ENCODE measurements at regions not wholly inside any gene's neighbourhood (a gene's known extent, or its start where the extent isn't known, plus 50 kb on each side); places are given as distances from the start of the nearest gene placed in this dataset.
"Not testable (repeated sequence)": the region's sequence is repeated elsewhere in the genome, so short reads cannot be mapped to it uniquely, and the experiment has no call there.

DNA sequence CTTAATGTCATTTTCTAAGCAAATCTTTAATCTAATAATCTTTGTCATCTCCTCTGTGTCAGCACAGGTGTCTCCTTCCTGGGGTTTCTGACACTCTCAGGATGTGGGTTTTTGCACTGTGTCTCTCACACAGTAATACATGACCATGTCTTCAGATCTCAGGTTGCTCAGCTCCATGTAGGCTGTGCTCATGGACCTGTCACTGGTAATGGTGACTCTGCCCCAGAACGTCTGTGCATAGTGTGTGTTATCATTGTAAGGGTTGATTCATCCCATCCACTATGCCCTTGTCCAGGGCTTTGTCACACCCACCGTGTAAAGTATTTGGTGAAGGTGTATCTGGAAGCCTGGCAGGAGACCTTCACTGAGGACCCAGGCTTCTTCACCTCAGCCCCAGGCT, 506.1 kb downstream of the TP53TG3F start:
- H3K27ac ChIP-seq (ENCODE audit: low read depth in 1 of 3, low read length in 2 of 3); DNase-seq; H3K36me3 ChIP-seq (ENCODE audit: control insufficient read depth in 3 of 3, insufficient read depth in 2 of 3, low read depth in 1 of 3, low read length in 3 of 3); H3K9me3 ChIP-seq (ENCODE audit: control insufficient read depth in 2 of 2, insufficient read depth in 1 of 2, low read depth in 1 of 2, low read length in 1 of 2); H3K27me3 ChIP-seq (ENCODE audit: control insufficient read depth in 3 of 3, insufficient read depth in 3 of 3, low read length in 3 of 3); H3K4me1 ChIP-seq (ENCODE audit: control insufficient read depth in 3 of 3, insufficient read depth in 2 of 3, low read depth in 1 of 3, low read length in 2 of 3); FAIRE-seq; H3K4me3 ChIP-seq (ENCODE audit: low read depth in 1 of 3, low read length in 3 of 3): not testable (repeated sequence)
- no CpG with 5 or more reads among the region's 2 CpGs for WGBS, 3 donors

DNA sequence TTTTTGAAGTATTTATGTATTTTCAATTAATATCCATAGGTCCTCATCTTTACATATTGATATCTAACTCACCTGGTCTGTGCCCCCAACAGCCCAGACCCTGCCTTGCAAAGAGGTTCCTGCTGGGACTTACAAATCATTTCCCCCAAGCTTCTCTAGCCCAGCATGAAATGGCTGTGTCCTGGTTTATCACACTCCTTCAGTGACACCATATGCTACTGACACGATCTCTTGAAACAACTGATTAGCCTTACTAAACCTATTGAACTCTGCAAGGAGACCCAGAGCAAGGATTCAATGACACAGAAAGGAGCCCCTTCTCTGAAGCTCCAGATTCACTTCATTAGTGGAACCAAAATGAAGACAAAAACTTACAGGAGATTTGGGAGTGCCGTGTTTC, 507.4 kb downstream of the TP53TG3F start:
- not testable (repeated sequence) for DNase-seq; H3K9me3 ChIP-seq (ENCODE audit: control insufficient read depth in 2 of 2, insufficient read depth in 1 of 2, low read depth in 1 of 2, low read length in 1 of 2); H3K4me3 ChIP-seq (ENCODE audit: low read depth in 1 of 3, low read length in 3 of 3); H3K4me1 ChIP-seq (ENCODE audit: control insufficient read depth in 3 of 3, insufficient read depth in 2 of 3, low read depth in 1 of 3, low read length in 2 of 3); H3K27ac ChIP-seq (ENCODE audit: low read depth in 1 of 3, low read length in 2 of 3); FAIRE-seq; H3K36me3 ChIP-seq (ENCODE audit: control insufficient read depth in 3 of 3, insufficient read depth in 2 of 3, low read depth in 1 of 3, low read length in 3 of 3); H3K27me3 ChIP-seq (ENCODE audit: control insufficient read depth in 3 of 3, insufficient read depth in 3 of 3, low read length in 3 of 3)
- WGBS, 3 donors = 74 to 80% (median 74%) methylated on average over 1 of the region's 2 CpGs

DNA sequence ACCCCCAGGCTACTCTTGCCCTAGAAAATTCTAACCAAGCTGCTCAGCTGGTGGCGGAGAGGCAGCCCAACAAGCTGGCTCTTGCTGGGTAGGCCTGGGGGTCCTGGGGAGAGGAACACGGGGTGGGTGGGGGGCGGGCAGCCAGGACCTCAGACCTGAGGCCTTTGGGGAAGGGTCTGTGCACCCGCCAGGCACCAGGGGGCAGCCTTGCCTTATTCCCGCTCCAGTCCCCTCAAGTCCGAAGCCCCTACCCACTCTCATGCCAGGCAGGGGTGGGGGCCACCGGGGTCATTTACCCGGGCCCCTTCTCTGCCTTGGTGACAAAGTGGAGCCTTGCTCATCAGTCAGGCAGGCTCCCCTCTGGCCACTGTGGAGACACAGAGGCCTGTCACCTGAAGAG, 515.1 kb downstream of the TP53TG3F start:
- WGBS, 3 donors = no CpG with 5 or more reads among the region's 8 CpGs
- not testable (repeated sequence) for H3K9me3 ChIP-seq (ENCODE audit: control insufficient read depth in 2 of 2, insufficient read depth in 1 of 2, low read depth in 1 of 2, low read length in 1 of 2); H3K27ac ChIP-seq (ENCODE audit: low read depth in 1 of 3, low read length in 2 of 3); H3K36me3 ChIP-seq (ENCODE audit: control insufficient read depth in 3 of 3, insufficient read depth in 2 of 3, low read depth in 1 of 3, low read length in 3 of 3); H3K4me3 ChIP-seq (ENCODE audit: low read depth in 1 of 3, low read length in 3 of 3); H3K27me3 ChIP-seq (ENCODE audit: control insufficient read depth in 3 of 3, insufficient read depth in 3 of 3, low read length in 3 of 3); FAIRE-seq; H3K4me1 ChIP-seq (ENCODE audit: control insufficient read depth in 3 of 3, insufficient read depth in 2 of 3, low read depth in 1 of 3, low read length in 2 of 3); DNase-seq

DNA sequence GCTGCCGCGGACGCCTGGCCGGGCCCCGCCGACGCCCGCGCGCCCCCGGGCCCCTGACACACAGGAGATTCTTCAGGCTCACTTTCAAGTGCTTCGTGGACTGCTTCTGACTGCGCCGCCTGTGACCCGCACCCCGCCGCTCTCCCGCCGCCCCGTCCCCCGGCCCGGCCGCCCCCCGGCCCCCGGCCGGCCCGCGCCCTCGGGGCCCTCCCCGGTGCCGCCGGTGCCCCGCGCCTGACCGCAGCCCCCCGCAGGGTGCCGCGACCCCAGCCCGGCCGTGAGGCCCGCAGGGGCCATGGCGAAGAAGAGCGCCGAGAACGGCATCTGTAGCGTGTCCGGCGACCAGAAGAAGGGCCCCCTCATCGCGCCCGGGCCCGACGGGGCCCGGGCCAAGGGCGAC, 516.3 kb downstream of the TP53TG3F start:
- H3K27ac ChIP-seq (ENCODE audit: low read depth in 1 of 3, low read length in 2 of 3); DNase-seq; H3K27me3 ChIP-seq (ENCODE audit: control insufficient read depth in 3 of 3, insufficient read depth in 3 of 3, low read length in 3 of 3); H3K36me3 ChIP-seq (ENCODE audit: control insufficient read depth in 3 of 3, insufficient read depth in 2 of 3, low read depth in 1 of 3, low read length in 3 of 3); H3K4me3 ChIP-seq (ENCODE audit: low read depth in 1 of 3, low read length in 3 of 3); H3K9me3 ChIP-seq (ENCODE audit: control insufficient read depth in 2 of 2, insufficient read depth in 1 of 2, low read depth in 1 of 2, low read length in 1 of 2); FAIRE-seq; H3K4me1 ChIP-seq (ENCODE audit: control insufficient read depth in 3 of 3, insufficient read depth in 2 of 3, low read depth in 1 of 3, low read length in 2 of 3): not testable (repeated sequence)
- 75% methylated on average over 2 of the region's 55 CpGs; no CpG with 5 or more reads in 2 of the 3 donors for WGBS, 3 donors

DNA sequence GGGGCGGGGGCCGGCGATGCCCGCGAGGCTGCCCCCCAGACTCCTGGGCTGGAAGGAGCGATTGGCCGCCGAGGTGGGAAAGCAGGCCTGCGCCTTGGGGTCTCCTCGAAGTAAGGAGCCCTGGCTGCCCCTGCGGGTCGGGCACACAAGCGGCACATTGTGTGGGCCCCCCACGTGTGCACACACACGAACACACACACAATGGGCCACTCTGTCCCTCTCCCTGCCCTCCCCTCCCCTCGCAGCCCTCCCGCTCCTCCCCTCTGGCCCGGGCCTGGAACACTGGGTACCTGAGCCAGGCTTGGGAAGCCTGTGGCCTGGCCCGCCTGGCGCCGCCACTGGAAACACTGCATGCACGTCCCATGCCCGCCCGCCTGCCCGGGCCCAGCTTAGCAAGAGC, 517.1 kb downstream of the TP53TG3F start:
- not testable (repeated sequence) for DNase-seq; H3K36me3 ChIP-seq (ENCODE audit: control insufficient read depth in 3 of 3, insufficient read depth in 2 of 3, low read depth in 1 of 3, low read length in 3 of 3)

DNA sequence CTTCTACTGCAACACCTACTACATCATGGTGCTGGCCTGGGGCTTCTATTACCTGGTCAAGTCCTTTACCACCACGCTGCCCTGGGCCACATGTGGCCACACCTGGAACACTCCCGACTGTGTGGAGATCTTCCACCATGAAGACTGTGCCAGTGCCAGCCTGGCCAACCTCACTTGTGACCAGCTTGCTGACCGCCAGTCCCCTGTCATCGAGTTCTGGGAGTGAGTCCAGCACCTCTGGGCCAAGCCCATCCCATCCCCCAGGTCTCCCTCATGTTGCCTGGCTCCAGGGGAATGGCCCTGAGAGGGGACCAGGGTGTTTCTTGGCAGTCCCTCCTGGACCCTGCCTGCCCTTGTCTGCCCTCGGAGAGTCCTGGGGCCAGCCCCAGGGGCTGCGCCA, 519.4 kb downstream of the TP53TG3F start:
- not testable (repeated sequence) for DNase-seq; H3K27ac ChIP-seq (ENCODE audit: low read depth in 1 of 3, low read length in 2 of 3); H3K27me3 ChIP-seq (ENCODE audit: control insufficient read depth in 3 of 3, insufficient read depth in 3 of 3, low read length in 3 of 3); FAIRE-seq; H3K9me3 ChIP-seq (ENCODE audit: control insufficient read depth in 2 of 2, insufficient read depth in 1 of 2, low read depth in 1 of 2, low read length in 1 of 2); H3K4me3 ChIP-seq (ENCODE audit: low read depth in 1 of 3, low read length in 3 of 3); H3K36me3 ChIP-seq (ENCODE audit: control insufficient read depth in 3 of 3, insufficient read depth in 2 of 3, low read depth in 1 of 3, low read length in 3 of 3); H3K4me1 ChIP-seq (ENCODE audit: control insufficient read depth in 3 of 3, insufficient read depth in 2 of 3, low read depth in 1 of 3, low read length in 2 of 3)
- 80 to 88% methylated on average over 1 to 2 of the region's 6 CpGs; no CpG with 5 or more reads in 1 of the 3 donors for WGBS, 3 donors

More for the DNA sequence above, 517.1 kb downstream of the TP53TG3F start:
- not testable (repeated sequence) for FAIRE-seq; H3K27ac ChIP-seq (ENCODE audit: low read depth in 1 of 3, low read length in 2 of 3); H3K4me1 ChIP-seq (ENCODE audit: control insufficient read depth in 3 of 3, insufficient read depth in 2 of 3, low read depth in 1 of 3, low read length in 2 of 3); H3K4me3 ChIP-seq (ENCODE audit: low read depth in 1 of 3, low read length in 3 of 3); H3K9me3 ChIP-seq (ENCODE audit: control insufficient read depth in 2 of 2, insufficient read depth in 1 of 2, low read depth in 1 of 2, low read length in 1 of 2); H3K27me3 ChIP-seq (ENCODE audit: control insufficient read depth in 3 of 3, insufficient read depth in 3 of 3, low read length in 3 of 3)
- 75 to 83% (median 81%) methylated on average over 5 to 20 of the region's 25 CpGs for WGBS, 3 donors

DNA sequence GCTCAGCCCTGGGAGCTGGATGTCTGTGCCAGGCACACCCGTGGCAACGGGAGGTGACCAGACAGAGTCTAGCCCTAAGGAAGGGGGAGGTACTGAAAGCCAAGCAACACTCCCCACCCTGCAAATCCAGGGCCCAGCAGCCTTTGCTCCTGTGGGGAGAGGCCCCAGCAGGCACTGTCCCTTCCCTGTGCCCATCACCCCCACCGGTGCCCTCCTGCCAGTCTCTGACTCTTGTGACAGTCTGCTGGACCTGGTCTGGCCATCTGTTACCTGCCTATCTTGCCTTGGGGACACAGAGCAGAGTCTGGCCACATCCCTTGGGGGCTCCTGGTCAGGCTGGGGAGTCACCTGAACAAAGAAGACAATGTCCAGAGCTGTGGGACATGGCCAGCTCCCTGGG, 520.2 kb downstream of the TP53TG3F start:
- H3K27ac ChIP-seq (ENCODE audit: low read depth in 1 of 3, low read length in 2 of 3); DNase-seq; H3K36me3 ChIP-seq (ENCODE audit: control insufficient read depth in 3 of 3, insufficient read depth in 2 of 3, low read depth in 1 of 3, low read length in 3 of 3); H3K9me3 ChIP-seq (ENCODE audit: control insufficient read depth in 2 of 2, insufficient read depth in 1 of 2, low read depth in 1 of 2, low read length in 1 of 2); H3K4me3 ChIP-seq (ENCODE audit: low read depth in 1 of 3, low read length in 3 of 3); H3K27me3 ChIP-seq (ENCODE audit: control insufficient read depth in 3 of 3, insufficient read depth in 3 of 3, low read length in 3 of 3); FAIRE-seq; H3K4me1 ChIP-seq (ENCODE audit: control insufficient read depth in 3 of 3, insufficient read depth in 2 of 3, low read depth in 1 of 3, low read length in 2 of 3): not testable (repeated sequence)
- WGBS, 3 donors = no CpG with 5 or more reads among the region's 3 CpGs

DNA sequence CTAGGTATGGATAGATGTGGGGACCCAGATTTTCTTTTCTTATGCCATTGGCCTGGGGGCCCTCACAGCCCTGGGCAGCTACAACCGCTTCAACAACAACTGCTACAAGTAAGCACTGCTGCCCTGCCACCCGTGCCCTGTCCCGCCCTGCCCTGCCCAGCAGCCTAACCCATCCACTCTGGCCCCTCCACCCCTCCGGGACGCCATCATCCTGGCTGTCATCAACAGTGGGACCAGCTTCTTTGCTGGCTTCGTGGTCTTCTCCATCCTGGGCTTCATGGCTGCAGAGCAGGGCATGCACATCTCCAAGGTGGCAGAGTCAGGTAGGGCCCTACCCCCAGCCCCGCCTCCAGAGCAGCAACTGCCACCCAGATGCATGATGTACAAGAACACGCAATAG, 521.3 kb downstream of the TP53TG3F start:
- not testable (repeated sequence) for H3K9me3 ChIP-seq (ENCODE audit: control insufficient read depth in 2 of 2, insufficient read depth in 1 of 2, low read depth in 1 of 2, low read length in 1 of 2); H3K27ac ChIP-seq (ENCODE audit: low read depth in 1 of 3, low read length in 2 of 3); FAIRE-seq; H3K4me3 ChIP-seq (ENCODE audit: low read depth in 1 of 3, low read length in 3 of 3); H3K27me3 ChIP-seq (ENCODE audit: control insufficient read depth in 3 of 3, insufficient read depth in 3 of 3, low read length in 3 of 3); H3K4me1 ChIP-seq (ENCODE audit: control insufficient read depth in 3 of 3, insufficient read depth in 2 of 3, low read depth in 1 of 3, low read length in 2 of 3); H3K36me3 ChIP-seq (ENCODE audit: control insufficient read depth in 3 of 3, insufficient read depth in 2 of 3, low read depth in 1 of 3, low read length in 3 of 3); DNase-seq
- 68 to 89% (median 85%) methylated on average over 2 to 4 of the region's 8 CpGs for WGBS, 3 donors

DNA sequence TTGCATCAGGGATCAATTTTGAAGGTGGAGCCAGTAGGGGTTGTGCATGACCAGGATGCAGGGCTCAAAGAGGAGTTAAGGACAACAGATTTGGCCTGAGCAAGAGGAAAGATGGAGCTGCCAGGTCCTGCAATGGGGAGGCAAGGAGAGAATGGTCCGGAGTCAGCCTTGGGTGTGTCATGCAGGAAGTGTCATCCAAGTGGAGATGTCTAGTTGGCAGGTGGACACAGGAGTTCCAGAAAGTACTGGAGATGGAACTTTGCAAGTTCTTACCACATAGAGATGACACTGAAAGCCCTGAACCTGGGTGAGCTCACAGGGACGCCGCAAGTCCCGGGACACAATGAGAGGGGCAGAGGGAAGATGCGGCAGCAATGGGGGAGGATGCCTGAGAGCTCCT, 525.0 kb downstream of the TP53TG3F start:
- not testable (repeated sequence) for H3K9me3 ChIP-seq (ENCODE audit: control insufficient read depth in 2 of 2, insufficient read depth in 1 of 2, low read depth in 1 of 2, low read length in 1 of 2); H3K27me3 ChIP-seq (ENCODE audit: control insufficient read depth in 3 of 3, insufficient read depth in 3 of 3, low read length in 3 of 3); H3K27ac ChIP-seq (ENCODE audit: low read depth in 1 of 3, low read length in 2 of 3); H3K4me1 ChIP-seq (ENCODE audit: control insufficient read depth in 3 of 3, insufficient read depth in 2 of 3, low read depth in 1 of 3, low read length in 2 of 3); H3K4me3 ChIP-seq (ENCODE audit: low read depth in 1 of 3, low read length in 3 of 3); H3K36me3 ChIP-seq (ENCODE audit: control insufficient read depth in 3 of 3, insufficient read depth in 2 of 3, low read depth in 1 of 3, low read length in 3 of 3); FAIRE-seq; DNase-seq
- no CpG with 5 or more reads among the region's 5 CpGs for WGBS, 3 donors
